AG10803 (cell line): ENCODE measurements at regions not wholly inside any gene's neighbourhood (a gene's known extent, or its start where the extent isn't known, plus 50 kb on each side); places are given as distances from the start of the nearest gene placed in this dataset.

ENCODE experiments used
- DNase-seq: peaks from one replicate; pipeline ENCODE4 v3.0.0; 2010; ENCODE audit warnings: low read depth
- H3K4me3 ChIP-seq: 2 replicates; pipeline ENCODE4 v1.5.1; 2011; ENCODE audit warnings: mild to moderate bottlenecking, low read length, control low read depth
- CTCF ChIP-seq: conservative IDR thresholded peaks from 2 replicates; pipeline ENCODE4 v1.5.1; 2011; ENCODE audit warnings: mild to moderate bottlenecking, low read length, control low read depth, inconsistent platforms

DNA sequence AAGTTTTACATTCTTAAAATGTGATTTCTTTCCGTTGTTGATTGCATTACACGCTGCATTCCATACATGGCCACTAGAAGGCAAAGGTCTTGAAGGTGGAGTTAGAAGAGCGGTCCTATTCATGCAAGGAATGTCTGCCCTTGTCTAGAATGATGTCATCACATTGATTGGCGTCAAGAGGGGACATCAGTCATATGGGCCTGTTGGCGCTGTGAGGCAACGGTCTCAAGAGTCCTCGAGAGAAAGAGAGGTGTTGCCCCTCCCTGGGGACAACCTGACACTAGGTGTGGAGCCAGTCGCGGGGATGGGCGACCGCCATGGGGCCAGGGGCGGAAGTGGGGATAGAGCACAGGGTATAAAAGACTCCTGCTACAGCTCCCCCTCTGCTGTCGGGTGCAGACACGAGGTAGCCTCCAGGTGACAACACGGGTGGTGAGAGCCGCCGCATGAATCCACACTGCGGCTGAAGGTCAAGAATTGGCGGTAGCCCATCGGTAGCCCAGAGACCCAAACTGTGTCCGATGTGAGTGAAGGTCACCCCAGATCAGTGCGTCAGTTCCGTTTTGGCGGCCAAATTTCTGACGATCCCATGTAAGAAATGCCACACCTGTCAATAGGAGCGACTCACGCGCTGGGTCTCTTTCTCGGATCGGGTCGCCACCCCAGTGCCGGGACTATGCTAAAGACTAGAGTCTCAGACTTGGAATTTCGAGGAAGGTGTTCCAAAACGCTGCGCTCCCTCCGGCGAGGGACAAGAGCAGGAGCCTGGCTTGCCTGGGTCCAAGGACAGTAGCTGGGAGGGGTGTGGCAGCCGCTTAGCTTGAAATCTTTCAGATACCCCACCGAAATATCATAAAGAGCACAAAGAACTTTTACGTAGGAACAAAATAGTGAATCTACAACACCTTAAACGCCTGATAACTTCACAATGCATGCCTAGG lies 93.2 kb upstream of the ZNF184 start:
- DNase-seq, result no peak
- no peak for TF ChIP-seq CTCF
- H3K4me3 ChIP-seq, result no peak overlapping the region

GRCh38 chr6:27562027-27562410 lies 89.1 kb upstream of the ZNF184 start:
- no peak for TF ChIP-seq CTCF
- H3K4me3 ChIP-seq, result no peak overlapping the region
- DNase-seq, result no peak

- peak overlapping the region; percentile 45 for H3K4me3 ChIP-seq
- DNase-seq, result no peak
- TF ChIP-seq CTCF, result no peak
Observed at GRCh38 chr6:27558028-27558724, 85.3 kb upstream of the ZNF184 start.

GRCh38 chr6:27556406-27556805 lies 83.5 kb upstream of the ZNF184 start:
- DNase-seq, result no peak
- TF ChIP-seq CTCF, result no peak
- H3K4me3 ChIP-seq, result no peak overlapping the region

DNA sequence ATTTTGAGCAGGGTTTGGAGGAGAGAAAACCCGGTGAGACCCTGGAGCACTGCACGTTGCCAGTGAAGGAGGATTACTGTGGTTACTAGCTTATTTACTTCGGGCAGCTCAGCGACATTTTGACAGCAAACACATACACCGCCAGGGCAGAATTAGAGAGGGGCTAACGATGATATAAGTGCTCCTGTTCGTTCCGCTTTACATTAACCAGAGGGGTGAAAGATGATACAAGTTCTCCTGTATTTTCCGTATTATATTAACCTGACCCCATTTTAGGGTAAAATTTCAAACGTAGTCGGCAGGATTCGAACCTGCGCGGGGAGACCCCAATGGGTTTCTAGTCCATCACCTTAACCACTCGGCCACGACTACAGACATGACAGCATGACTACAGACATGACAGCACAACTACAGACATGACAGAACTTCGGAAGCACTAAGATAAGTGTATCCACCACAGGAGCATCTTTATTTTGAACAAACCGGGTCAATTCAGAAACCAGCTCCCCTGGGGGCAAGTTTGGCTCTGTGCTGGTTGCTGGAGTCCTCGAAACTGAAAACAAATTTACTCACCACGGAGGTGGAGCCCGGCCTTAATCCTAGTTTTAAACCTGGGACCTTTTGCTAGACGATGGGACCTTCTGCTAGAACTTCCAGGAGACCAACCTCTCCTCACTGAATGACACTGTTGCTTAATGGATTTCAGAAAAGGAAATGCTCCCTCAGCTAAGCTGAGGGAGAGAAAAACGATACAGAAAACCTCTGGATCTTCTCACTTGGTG lies 80.4 kb upstream of the ZNF184 start:
- H3K4me3 ChIP-seq, result no peak overlapping the region
- TF ChIP-seq CTCF, result no peak
- peak; percentile 9 for DNase-seq

GRCh38 chr6:27551607-27552006 lies 78.7 kb upstream of the ZNF184 start:
- no peak for TF ChIP-seq CTCF
- H3K4me3 ChIP-seq, result no peak overlapping the region
- no peak for DNase-seq
